OCI-LY1 (cell line): ENCODE measurements at regions not wholly inside any gene's neighbourhood (a gene's known extent, or its start where the extent isn't known, plus 50 kb on each side); places are given as distances from the start of the nearest gene placed in this dataset.

Experiments used
- H2AFZ ChIP-seq: fragments of 200-600 bp; sonication (generic), shearing (Covaris generic); 2 replicates; pipeline ENCODE4 v1.6.0; 2014; ENCODE audit warnings: antibody characterized with exemption, mild to moderate bottlenecking, low read length
- H3F3A ChIP-seq: fragments of 200-600 bp; sonication (generic), shearing (Covaris generic); 2 replicates; pipeline ENCODE4 v1.6.0; 2014; ENCODE audit warnings: mild to moderate bottlenecking, antibody characterized with exemption, low read length, moderate library complexity; ENCODE audit not compliant: insufficient read depth
- H3K27ac ChIP-seq: fragments of 200-600 bp; sonication (generic); 2 replicates; pipeline ENCODE4 v1.5.1; 2014; ENCODE audit warnings: low read length, mixed run types, mild to moderate bottlenecking, low read depth; ENCODE audit not compliant: poor library complexity, severe bottlenecking
- H3K27me3 ChIP-seq: fragments of 200-600 bp; sonication (generic); 2 replicates; pipeline ENCODE4 v1.6.0; 2014; ENCODE audit warnings: antibody characterized with exemption, mild to moderate bottlenecking, low read length, moderate library complexity; ENCODE audit not compliant: insufficient read depth
- H3K36me3 ChIP-seq: fragments of 200-600 bp; sonication (generic); 2 replicates; pipeline ENCODE4 v1.6.1; 2014; ENCODE audit warnings: mild to moderate bottlenecking, antibody characterized with exemption, low read length, moderate library complexity, mixed read lengths; ENCODE audit not compliant: insufficient read depth
- H3K4me1 ChIP-seq: fragments of 200-600 bp; sonication (generic); 2 replicates; pipeline ENCODE4 v1.5.1; 2014; ENCODE audit warnings: mild to moderate bottlenecking, low read length, moderate library complexity; ENCODE audit not compliant: insufficient read depth, severe bottlenecking
- H3K4me2 ChIP-seq: fragments of 200-600 bp; sonication (generic), shearing (Covaris generic); 2 replicates; pipeline ENCODE4 v1.6.1; 2014; ENCODE audit warnings: low read length
- H3K4me3 ChIP-seq: fragments of 200-600 bp; sonication (generic); 2 replicates; pipeline ENCODE4 v1.5.1; 2014; ENCODE audit warnings: low read length, low read depth, mild to moderate bottlenecking, mixed read lengths; ENCODE audit not compliant: poor library complexity, severe bottlenecking
- H3K79me2 ChIP-seq: fragments of 200-600 bp; shearing (Covaris generic); 2 replicates; pipeline ENCODE4 v1.6.1; 2016; ENCODE audit warnings: mixed run types, low read length, mixed read lengths; ENCODE audit not compliant: insufficient read depth
- H3K9ac ChIP-seq: fragments of 200-600 bp; sonication (generic), shearing (Covaris generic); 2 replicates; pipeline ENCODE4 v1.6.1; 2014; ENCODE audit warnings: mild to moderate bottlenecking, low read length, mixed read lengths
- H3K9me2 ChIP-seq: fragments of 200-600 bp; sonication (generic), shearing (Covaris generic); 2 replicates; pipeline ENCODE4 v1.6.1; 2014; ENCODE audit warnings: low read depth, mild to moderate bottlenecking, low read length, mixed read lengths
- H3K9me3 ChIP-seq: fragments of 200-600 bp; shearing (Covaris generic); 2 replicates; pipeline ENCODE4 v1.6.1; 2014; ENCODE audit warnings: low read length, mixed read lengths
- H4K20me1 ChIP-seq: fragments of 200-600 bp; sonication (generic), shearing (Covaris generic); 2 replicates; pipeline ENCODE4 v1.6.0; 2016; ENCODE audit warnings: mild to moderate bottlenecking, low read length; ENCODE audit not compliant: insufficient read depth
- CTCF ChIP-seq: fragments of 200-600 bp; sonication (generic), shearing (Covaris generic); IDR thresholded peaks from 2 replicates; pipeline ENCODE4 v1.5.1; 2017; ENCODE audit warnings: mild to moderate bottlenecking, antibody characterized with exemption, low read length, moderate library complexity, mixed read lengths
- EZH2 ChIP-seq: fragments of 200-600 bp; sonication (generic), shearing (Covaris generic); IDR thresholded peaks from 2 replicates; pipeline ENCODE4 v1.8.0; 2017; ENCODE audit warnings: borderline replicate concordance, mixed run types, mild to moderate bottlenecking, antibody characterized with exemption, low read length, moderate library complexity, mixed read lengths

- H3F3A ChIP-seq, result no peaks in the 10 kb centered on the region
- H3K9ac ChIP-seq, result no peak overlapping the region
- H4K20me1 ChIP-seq, result no peaks in the 10 kb centered on the region
- no peaks in the 10 kb centered on the region for H3K36me3 ChIP-seq
- no peak overlapping the region for H3K4me2 ChIP-seq
- no peaks in the 10 kb centered on the region for H3K4me1 ChIP-seq
- no peaks in the 10 kb centered on the region for H3K9me3 ChIP-seq
- TF ChIP-seq EZH2, result no peak
- no peak for TF ChIP-seq CTCF
- no peak overlapping the region for H3K27ac ChIP-seq
- no peaks in the 10 kb centered on the region for H3K9me2 ChIP-seq
- no peak overlapping the region for H3K4me3 ChIP-seq
- no peak overlapping the region for H2AFZ ChIP-seq
- no peaks in the 10 kb centered on the region for H3K27me3 ChIP-seq
- no peaks in the 10 kb centered on the region for H3K79me2 ChIP-seq
Observed at GRCh38 chr6:17020889-17021538, 80.8 kb upstream of the STMND1 start.

- Histone ChIP-seq H4K20me1 (no peaks in the 10 kb centered on the region), H3K27me3 (no peaks in the 10 kb centered on the region), H3K79me2 (no peaks in the 10 kb centered on the region), H3K27ac (no peak overlapping the region), H3F3A (no peaks in the 10 kb centered on the region), H3K4me3 (no peak overlapping the region), H3K4me2 (no peak overlapping the region), H3K4me1 (no peaks in the 10 kb centered on the region), H3K9ac (no peak overlapping the region), H3K36me3 (no peaks in the 10 kb centered on the region), H3K9me2 (no peaks in the 10 kb centered on the region), H2AFZ (no peak overlapping the region), H3K9me3 (no peaks in the 10 kb centered on the region)
- TF ChIP-seq EZH2 (no peak), CTCF (no peak)
Observed at GRCh38 chr6:17018425-17018824, 83.4 kb upstream of the STMND1 start.

- Histone ChIP-seq H3K4me2 (no peak overlapping the region), H3K27me3 (no peaks in the 10 kb centered on the region), H2AFZ (no peak overlapping the region), H3K27ac (no peak overlapping the region), H3K9me2 (no peaks in the 10 kb centered on the region), H3F3A (no peaks in the 10 kb centered on the region), H3K79me2 (no peaks in the 10 kb centered on the region), H3K9ac (no peak overlapping the region), H3K4me3 (no peak overlapping the region), H3K36me3 (no peaks in the 10 kb centered on the region), H3K4me1 (no peaks in the 10 kb centered on the region), H3K9me3 (no peaks in the 10 kb centered on the region), H4K20me1 (no peaks in the 10 kb centered on the region)
- TF ChIP-seq CTCF, result no peak
- TF ChIP-seq EZH2, result no peak
Observed at GRCh38 chr6:17017416-17017815, 84.4 kb upstream of the STMND1 start.
